ENCODE measurements at regions not wholly inside any gene's neighbourhood (a gene's known extent, or its start where the extent isn't known, plus 50 kb on each side); places are given as distances from the start of the nearest gene placed in this dataset.

DNA sequence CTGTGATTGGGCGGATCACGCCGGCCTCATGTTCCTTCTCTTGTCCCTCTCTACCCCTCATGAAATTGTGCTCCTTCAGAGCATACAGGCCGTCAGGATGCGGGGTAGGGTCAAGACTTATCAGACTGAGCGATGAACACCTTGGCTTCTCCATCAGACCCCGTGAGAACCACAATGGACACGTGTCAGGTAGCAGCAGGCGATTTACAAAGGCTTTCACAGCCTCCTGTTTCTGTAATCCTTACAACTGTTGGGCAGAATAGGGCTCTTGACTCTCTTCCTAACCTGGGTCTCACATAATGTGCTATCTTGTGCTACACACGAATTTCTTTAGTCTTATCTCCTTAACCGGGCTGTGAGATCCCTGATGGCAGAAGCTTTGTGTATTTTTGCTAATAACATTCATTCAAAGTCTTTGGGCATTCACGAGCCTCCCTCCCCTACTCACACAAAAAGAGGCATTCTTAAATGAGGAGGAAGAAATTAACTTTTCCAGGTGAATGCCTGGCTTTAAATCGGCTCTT, 122.9 kb upstream of the SLC22A23 start:
- Histone ChIP-seq H3K4me1 (no peaks in the 10 kb centered on the region), H3K27me3 (ENCODE audit: insufficient read depth in 3 of 3, low read length in 2 of 3) (no peaks in the 10 kb centered on the region), H3K36me3 (ENCODE audit: insufficient read depth in 1 of 2, low read depth in 1 of 2) (no peaks in the 10 kb centered on the region), H3K27ac (no peak overlapping the region), H3K4me3 (no peak overlapping the region), H3K9me3 (no peaks in the 10 kb centered on the region)
- intact Hi-C loops (cut with DNase I): no loop called here
- DNase-seq (no peak), ATAC-seq (no peak)
- TF ChIP-seq, protein P1, sequence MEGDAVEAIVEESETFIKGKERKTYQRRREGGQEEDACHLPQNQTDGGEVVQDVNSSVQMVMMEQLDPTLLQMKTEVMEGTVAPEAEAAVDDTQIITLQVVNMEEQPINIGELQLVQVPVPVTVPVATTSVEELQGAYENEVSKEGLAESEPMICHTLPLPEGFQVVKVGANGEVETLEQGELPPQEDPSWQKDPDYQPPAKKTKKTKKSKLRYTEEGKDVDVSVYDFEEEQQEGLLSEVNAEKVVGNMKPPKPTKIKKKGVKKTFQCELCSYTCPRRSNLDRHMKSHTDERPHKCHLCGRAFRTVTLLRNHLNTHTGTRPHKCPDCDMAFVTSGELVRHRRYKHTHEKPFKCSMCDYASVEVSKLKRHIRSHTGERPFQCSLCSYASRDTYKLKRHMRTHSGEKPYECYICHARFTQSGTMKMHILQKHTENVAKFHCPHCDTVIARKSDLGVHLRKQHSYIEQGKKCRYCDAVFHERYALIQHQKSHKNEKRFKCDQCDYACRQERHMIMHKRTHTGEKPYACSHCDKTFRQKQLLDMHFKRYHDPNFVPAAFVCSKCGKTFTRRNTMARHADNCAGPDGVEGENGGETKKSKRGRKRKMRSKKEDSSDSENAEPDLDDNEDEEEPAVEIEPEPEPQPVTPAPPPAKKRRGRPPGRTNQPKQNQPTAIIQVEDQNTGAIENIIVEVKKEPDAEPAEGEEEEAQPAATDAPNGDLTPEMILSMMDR (IDR thresholded peaks at IDR 0.05): no peak
- WGBS, 3 donors: 75 to 81% (median 76%) methylated on average over 13 of the region's 13 CpGs

GRCh38 chr6:3578981-3579380, 122.1 kb upstream of the SLC22A23 start:
- 83 to 94% (median 90%) methylated on average over 4 of the region's 4 CpGs for WGBS, 3 donors
- Histone ChIP-seq H3K27me3 (ENCODE audit: insufficient read depth in 3 of 3, low read length in 2 of 3) (no peaks in the 10 kb centered on the region), H3K9me3 (no peaks in the 10 kb centered on the region), H3K4me3 (no peak overlapping the region), H3K27ac (no peak overlapping the region), H3K36me3 (ENCODE audit: insufficient read depth in 1 of 2, low read depth in 1 of 2) (no peaks in the 10 kb centered on the region), H3K4me1 (no peaks in the 10 kb centered on the region)
- TF ChIP-seq, protein P1 (IDR thresholded peaks at IDR 0.05): no peak
- no peak for DNase-seq
- intact Hi-C loops (cut with DNase I): no loop called here
- ATAC-seq: no peak

GRCh38 chr6:3577517-3577916, 120.7 kb upstream of the SLC22A23 start:
- Histone ChIP-seq H3K9me3 (no peaks in the 10 kb centered on the region), H3K36me3 (ENCODE audit: insufficient read depth in 1 of 2, low read depth in 1 of 2) (no peaks in the 10 kb centered on the region), H3K27ac (no peak overlapping the region), H3K4me1 (no peaks in the 10 kb centered on the region), H3K4me3 (no peak overlapping the region), H3K27me3 (ENCODE audit: insufficient read depth in 3 of 3, low read length in 2 of 3) (no peaks in the 10 kb centered on the region)
- DNase-seq (no peak), ATAC-seq (no peak)
- TF ChIP-seq, protein P1 (IDR thresholded peaks at IDR 0.05): no peak
- 65 to 71% (median 66%) methylated on average over 7 of the region's 7 CpGs for WGBS, 3 donors
- intact Hi-C loops (cut with DNase I): no loop called here

GRCh38 chr6:3575701-3576100, 118.9 kb upstream of the SLC22A23 start:
- Histone ChIP-seq H3K9me3 (no peaks in the 10 kb centered on the region), H3K27ac (no peak overlapping the region), H3K4me3 (no peak overlapping the region), H3K27me3 (ENCODE audit: insufficient read depth in 3 of 3, low read length in 2 of 3) (no peaks in the 10 kb centered on the region), H3K4me1 (no peaks in the 10 kb centered on the region), H3K36me3 (ENCODE audit: insufficient read depth in 1 of 2, low read depth in 1 of 2) (no peaks in the 10 kb centered on the region)
- TF ChIP-seq, protein P1 (IDR thresholded peaks at IDR 0.05): no peak
- WGBS, 3 donors: 77 to 82% (median 78%) methylated on average over 8 of the region's 8 CpGs
- intact Hi-C loops (cut with DNase I): no loop called here
- no peak for ATAC-seq
- no peak for DNase-seq

DNA sequence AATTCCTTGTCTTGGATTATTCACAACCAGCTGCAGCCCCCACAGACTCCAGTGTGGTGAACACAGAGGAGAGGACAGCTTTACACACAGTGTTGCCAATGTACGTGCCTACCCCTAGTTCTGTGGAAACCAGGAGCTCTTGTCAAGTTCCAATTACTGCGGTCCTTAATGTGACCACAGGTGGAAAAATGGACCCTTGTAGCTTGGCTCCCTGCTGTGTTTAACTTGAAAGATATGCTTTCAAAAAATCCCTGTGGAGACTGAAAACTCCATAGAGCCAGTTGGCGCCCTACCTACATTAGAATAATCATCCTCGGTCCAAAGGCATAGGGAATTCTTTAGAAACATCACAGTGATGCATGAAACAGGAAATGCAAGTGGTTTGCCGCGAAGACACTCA, 118.3 kb upstream of the SLC22A23 start:
- H3K4me1 ChIP-seq: no peaks in the 10 kb centered on the region
- no peak overlapping the region for H3K27ac ChIP-seq
- DNase-seq (no peak), ATAC-seq (no peak)
- H3K36me3 ChIP-seq (ENCODE audit: insufficient read depth in 1 of 2, low read depth in 1 of 2): no peaks in the 10 kb centered on the region
- intact Hi-C loops (cut with DNase I): no loop called here
- H3K27me3 ChIP-seq (ENCODE audit: insufficient read depth in 3 of 3, low read length in 2 of 3): no peaks in the 10 kb centered on the region
- 79 to 82% (median 81%) methylated on average over 6 of the region's 6 CpGs for WGBS, 3 donors
- no peaks in the 10 kb centered on the region for H3K9me3 ChIP-seq
- TF ChIP-seq, protein P1 (IDR thresholded peaks at IDR 0.05): no peak
- H3K4me3 ChIP-seq: no peak overlapping the region
